ENCODE measurements at regions not wholly inside any gene's neighbourhood (a gene's known extent, or its start where the extent isn't known, plus 50 kb on each side); places are given as distances from the start of the nearest gene placed in this dataset.

GRCh38 chr5:74123929-74124328, 497.9 kb downstream of the ARHGEF28 start:
- CTCF ChIA-PET (ENCODE audit: partially characterized antibody), result interaction anchor here (0.6 to 2.1 kb wide), 7 partner anchors 14 to 221 kb away, joined by 3 to 6 read pairs (median 4); no protein-coding TSS in a partner anchor
- no peak for FAIRE-seq

More at GRCh38 chr5:74123929-74124328, 497.9 kb downstream of the ARHGEF28 start:
- WGBS, 2 experiments (ENCODE audit: extremely low coverage in 1 of 2, insufficient coverage in 1 of 2, insufficient read length in 1 of 2, insufficient replicate concordance in 2 of 2, low coverage in 1 of 2, low lambda C conversion rate in 2 of 2, missing lambda C conversion rate in 1 of 2), result 85% methylated on average over 5 of the region's 5 CpGs; no CpG with 5 or more reads in 1 of the 2 experiments
- no peak overlapping the region for H2BK20ac ChIP-seq (ENCODE audit: low read length)
- no peaks in the 10 kb centered on the region for H3K27me3 ChIP-seq (replicated peaks in 1 of 4; ENCODE audit: control insufficient read depth in 3 of 4, extremely low read depth in 1 of 4, insufficient read depth in 3 of 4, low read length in 3 of 4)
- H2BK15ac ChIP-seq (ENCODE audit: low read length), result no peak overlapping the region
- H4K8ac ChIP-seq (ENCODE audit: extremely low read depth, insufficient read depth, low read length), result no peak overlapping the region
- no peak overlapping the region for H4K91ac ChIP-seq (replicated peaks; ENCODE audit: insufficient read length, low read length)
- DNase-seq (ENCODE audit: low read depth in 1 of 2, low spot score in 2 of 2), result no peak
- no peak overlapping the region for H3K9ac ChIP-seq (replicated peaks in 1 of 4; ENCODE audit: extremely low read depth in 1 of 4, low read depth in 3 of 4, low read length in 3 of 4)
- no peaks in the 10 kb centered on the region for H3K36me3 ChIP-seq (ENCODE audit: control insufficient read depth in 2 of 4, insufficient read depth in 4 of 4, low read length in 3 of 4)
- no peak overlapping the region for H3K14ac ChIP-seq (ENCODE audit: insufficient read length)
- no peak overlapping the region for H3K23ac ChIP-seq (ENCODE audit: insufficient read length)
- no peak overlapping the region for H2BK5ac ChIP-seq (ENCODE audit: low read depth, low read length)
- no peak overlapping the region for H3K4ac ChIP-seq (replicated peaks; ENCODE audit: insufficient read length, low read depth, low read length)
- no peak overlapping the region for H4K5ac ChIP-seq (ENCODE audit: insufficient read length, low read depth, low read length)
- no peak overlapping the region for H2AK5ac ChIP-seq (ENCODE audit: low read depth, low read length)
- H4K20me1 ChIP-seq (replicated peaks in 1 of 2; ENCODE audit: control insufficient read depth in 1 of 2, insufficient read depth in 2 of 2, low read length in 2 of 2), result no peaks in the 10 kb centered on the region
- no peak overlapping the region for H3K27ac ChIP-seq (ENCODE audit: low read depth, low read length)
- no peak overlapping the region for H2BK12ac ChIP-seq (ENCODE audit: low read depth, low read length)
- POLR2A ChIA-PET (ENCODE audit: partially characterized antibody), result no interaction called here
- no peak overlapping the region for H3K18ac ChIP-seq (ENCODE audit: extremely low read depth, low read length)
- no peaks in the 10 kb centered on the region for H3K4me1 ChIP-seq (replicated peaks in 1 of 4; ENCODE audit: control insufficient read depth in 3 of 4, insufficient read depth in 4 of 4, low read length in 3 of 4)
- no peak overlapping the region for H2BK120ac ChIP-seq (replicated peaks; ENCODE audit: low read depth, low read length)
- no peaks in the 10 kb centered on the region for H3K79me2 ChIP-seq (ENCODE audit: control insufficient read depth in 1 of 2, insufficient read depth in 2 of 2, low read length in 2 of 2)
- H3K4me3 ChIP-seq (ENCODE audit: extremely low read depth in 1 of 4, insufficient read depth in 2 of 4, low read depth in 3 of 4, low read length in 4 of 4), result no peak overlapping the region
- H2AFZ ChIP-seq (ENCODE audit: low read length), result no peak overlapping the region
- H3K9me3 ChIP-seq (ENCODE audit: insufficient read depth in 2 of 2, low read depth in 1 of 2, low read length in 1 of 2), result no peaks in the 10 kb centered on the region
- no peak for TF ChIP-seq SP1 (IDR thresholded peaks at IDR 0.05; ENCODE audit: low read depth, low read length)
- no peak for TF ChIP-seq CBX8 (IDR thresholded peaks at IDR 0.05; ENCODE audit: borderline replicate concordance, low read depth, low read length)
- TF ChIP-seq, protein P1, sequence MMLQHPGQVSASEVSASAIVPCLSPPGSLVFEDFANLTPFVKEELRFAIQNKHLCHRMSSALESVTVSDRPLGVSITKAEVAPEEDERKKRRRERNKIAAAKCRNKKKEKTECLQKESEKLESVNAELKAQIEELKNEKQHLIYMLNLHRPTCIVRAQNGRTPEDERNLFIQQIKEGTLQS (IDR thresholded peaks at IDR 0.05; ENCODE audit: insufficient read depth, low read depth, low read length), result no peak
- TF ChIP-seq RBBP5 (IDR thresholded peaks at IDR 0.05; ENCODE audit: borderline replicate concordance, low read depth, low read length), result no peak
- no peak overlapping the region for H3K4me2 ChIP-seq (ENCODE audit: insufficient read depth in 1 of 2, low read depth in 2 of 2, low read length in 2 of 2)
- no peaks in the 10 kb centered on the region for H3K23me2 ChIP-seq (ENCODE audit: low read depth, low read length)
- no peaks in the 10 kb centered on the region for H3K79me1 ChIP-seq (ENCODE audit: low read depth, low read length)
- H3K56ac ChIP-seq (replicated peaks; ENCODE audit: insufficient read length, low read depth, low read length), result no peak overlapping the region
